ENCODE measurements at regions not wholly inside any gene's neighbourhood (a gene's known extent, or its start where the extent isn't known, plus 50 kb on each side); places are given as distances from the start of the nearest gene placed in this dataset.

DNA sequence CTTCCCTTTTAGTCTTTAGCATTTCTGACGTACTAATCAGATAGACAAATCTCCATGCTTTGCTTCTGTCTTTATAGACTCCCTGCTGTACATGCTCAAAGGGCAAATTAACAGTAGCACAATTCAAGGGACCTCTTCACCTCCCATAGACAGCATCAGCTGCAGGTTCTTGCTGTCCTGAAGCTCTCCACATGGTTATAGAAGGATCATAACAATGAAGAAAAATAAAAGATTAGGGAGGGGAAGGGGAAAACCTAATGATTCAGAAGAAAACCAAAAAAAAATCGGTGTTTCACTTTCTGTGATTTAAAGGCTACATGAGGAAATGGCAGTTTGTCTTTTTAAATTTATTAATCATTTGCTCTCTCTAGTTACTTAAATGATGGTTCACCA is 155.5 kb downstream of the PTCSC3 start:
- no peaks in the 10 kb centered on the region for H3K27me3 ChIP-seq (ENCODE audit: insufficient read depth, low read length, poor library complexity, severe bottlenecking)
- H3K9me3 ChIP-seq (ENCODE audit: insufficient read depth, low read depth, low read length) = no peaks in the 10 kb centered on the region
- no peak overlapping the region for H2AFZ ChIP-seq (ENCODE audit: low read length)
- no peaks in the 10 kb centered on the region for H3K4me1 ChIP-seq (ENCODE audit: insufficient read depth, low read length, poor library complexity, severe bottlenecking)
- no peaks in the 10 kb centered on the region for H3K79me2 ChIP-seq (ENCODE audit: insufficient read depth, low read length)
- H3K4me2 ChIP-seq (ENCODE audit: low read depth, low read length, poor library complexity, severe bottlenecking) = no peak overlapping the region
- H4K20me1 ChIP-seq (ENCODE audit: insufficient read depth, low read length, poor library complexity, severe bottlenecking) = no peaks in the 10 kb centered on the region
- no peaks in the 10 kb centered on the region for H3F3A ChIP-seq (ENCODE audit: low read depth)
- TF ChIP-seq, protein P1, sequence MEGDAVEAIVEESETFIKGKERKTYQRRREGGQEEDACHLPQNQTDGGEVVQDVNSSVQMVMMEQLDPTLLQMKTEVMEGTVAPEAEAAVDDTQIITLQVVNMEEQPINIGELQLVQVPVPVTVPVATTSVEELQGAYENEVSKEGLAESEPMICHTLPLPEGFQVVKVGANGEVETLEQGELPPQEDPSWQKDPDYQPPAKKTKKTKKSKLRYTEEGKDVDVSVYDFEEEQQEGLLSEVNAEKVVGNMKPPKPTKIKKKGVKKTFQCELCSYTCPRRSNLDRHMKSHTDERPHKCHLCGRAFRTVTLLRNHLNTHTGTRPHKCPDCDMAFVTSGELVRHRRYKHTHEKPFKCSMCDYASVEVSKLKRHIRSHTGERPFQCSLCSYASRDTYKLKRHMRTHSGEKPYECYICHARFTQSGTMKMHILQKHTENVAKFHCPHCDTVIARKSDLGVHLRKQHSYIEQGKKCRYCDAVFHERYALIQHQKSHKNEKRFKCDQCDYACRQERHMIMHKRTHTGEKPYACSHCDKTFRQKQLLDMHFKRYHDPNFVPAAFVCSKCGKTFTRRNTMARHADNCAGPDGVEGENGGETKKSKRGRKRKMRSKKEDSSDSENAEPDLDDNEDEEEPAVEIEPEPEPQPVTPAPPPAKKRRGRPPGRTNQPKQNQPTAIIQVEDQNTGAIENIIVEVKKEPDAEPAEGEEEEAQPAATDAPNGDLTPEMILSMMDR (conservative IDR thresholded peaks at IDR 0.05; ENCODE audit: low read length) = no peak
- TF ChIP-seq EZH2phosphoT487 (IDR thresholded peaks at IDR 0.05; ENCODE audit: borderline replicate concordance) = no peak
- H3K9me2 ChIP-seq (replicated peaks; ENCODE audit: low read depth, low read length) = no peaks in the 10 kb centered on the region
- no peaks in the 10 kb centered on the region for H3K36me3 ChIP-seq (ENCODE audit: insufficient read depth, low read length)
- H3K9ac ChIP-seq (ENCODE audit: low read depth, low read length, poor library complexity, severe bottlenecking) = no peak overlapping the region
- no peak overlapping the region for H3K4me3 ChIP-seq (ENCODE audit: low read length, poor library complexity, severe bottlenecking)

DNA sequence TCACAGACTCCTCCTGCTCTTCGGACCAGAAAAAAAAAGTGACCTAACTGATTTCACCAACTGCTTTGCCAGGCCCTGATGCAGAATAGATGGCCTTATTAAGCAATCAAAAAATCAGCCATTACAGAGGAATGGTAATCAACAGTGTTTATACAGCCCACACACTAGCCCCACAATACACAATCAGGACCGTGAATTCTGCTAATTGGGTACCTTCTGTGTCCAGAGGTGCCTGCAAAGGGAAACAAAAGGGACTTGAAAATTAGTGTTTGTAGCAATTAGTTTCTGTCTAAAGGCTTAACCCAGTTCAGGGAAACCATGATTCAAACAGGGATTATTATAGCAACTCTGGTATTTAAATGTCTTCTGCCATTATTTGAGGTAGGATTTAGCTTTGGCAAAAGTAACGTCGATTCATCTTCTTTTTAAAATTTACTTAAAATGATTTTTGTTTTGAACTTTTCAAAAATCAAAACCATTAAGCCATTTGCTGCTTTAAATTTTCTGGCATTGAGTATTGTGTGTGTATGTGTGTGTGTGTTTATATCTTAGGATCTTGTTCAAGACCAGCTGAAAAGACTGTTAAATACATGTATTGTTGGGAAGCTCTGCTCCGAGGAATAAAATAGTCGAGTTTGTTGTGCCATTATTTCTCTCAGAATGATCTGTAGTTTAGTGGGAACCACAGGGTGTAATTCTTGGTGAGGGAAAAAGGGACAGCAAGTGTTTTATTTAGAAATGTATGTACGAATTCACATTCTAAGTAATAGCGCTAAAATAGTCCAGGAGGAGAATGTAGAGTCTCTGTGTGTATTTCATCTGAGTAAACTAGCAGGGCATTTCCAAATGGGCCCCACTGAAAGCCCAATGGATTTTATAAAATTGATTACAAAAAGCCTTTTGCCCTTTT is 156.1 kb downstream of the PTCSC3 start:
- Histone ChIP-seq H3F3A (ENCODE audit: low read depth) (no peaks in the 10 kb centered on the region), H3K9ac (ENCODE audit: low read depth, low read length, poor library complexity, severe bottlenecking) (no peak overlapping the region), H4K20me1 (ENCODE audit: insufficient read depth, low read length, poor library complexity, severe bottlenecking) (no peaks in the 10 kb centered on the region), H3K4me3 (ENCODE audit: low read length, poor library complexity, severe bottlenecking) (no peak overlapping the region), H3K27me3 (ENCODE audit: insufficient read depth, low read length, poor library complexity, severe bottlenecking) (no peaks in the 10 kb centered on the region), H3K79me2 (ENCODE audit: insufficient read depth, low read length) (no peaks in the 10 kb centered on the region), H3K36me3 (ENCODE audit: insufficient read depth, low read length) (no peaks in the 10 kb centered on the region), H3K4me2 (ENCODE audit: low read depth, low read length, poor library complexity, severe bottlenecking) (no peak overlapping the region), H3K9me2 (replicated peaks; ENCODE audit: low read depth, low read length) (no peaks in the 10 kb centered on the region), H3K4me1 (ENCODE audit: insufficient read depth, low read length, poor library complexity, severe bottlenecking) (no peaks in the 10 kb centered on the region), H3K9me3 (ENCODE audit: insufficient read depth, low read depth, low read length) (no peaks in the 10 kb centered on the region), H2AFZ (ENCODE audit: low read length) (no peak overlapping the region)
- TF ChIP-seq, protein P1 (conservative IDR thresholded peaks at IDR 0.05; ENCODE audit: low read length) = no peak
- TF ChIP-seq EZH2phosphoT487 (IDR thresholded peaks at IDR 0.05; ENCODE audit: borderline replicate concordance) = no peak

DNA sequence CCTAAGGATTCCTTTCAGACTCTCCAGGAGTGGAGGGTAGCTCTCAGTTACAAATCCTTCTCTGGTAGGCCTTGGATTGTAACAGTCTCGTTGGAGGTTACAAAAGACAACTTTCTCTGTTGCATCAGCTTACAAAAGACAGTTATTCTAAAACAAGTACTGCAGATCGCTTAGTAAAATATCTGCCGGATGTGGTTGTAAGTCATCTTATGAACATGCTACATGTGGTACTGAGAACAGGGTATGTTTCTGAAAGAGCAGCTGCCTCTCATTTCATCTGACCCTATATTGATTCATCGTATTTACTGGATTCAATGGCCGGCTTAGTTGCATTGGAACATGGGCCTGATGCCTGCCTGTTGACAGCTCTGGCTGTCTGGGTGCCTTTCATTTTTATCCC is 157.4 kb downstream of the PTCSC3 start:
- Histone ChIP-seq H3K79me2 (ENCODE audit: insufficient read depth, low read length) (no peaks in the 10 kb centered on the region), H3K4me1 (ENCODE audit: insufficient read depth, low read length, poor library complexity, severe bottlenecking) (no peaks in the 10 kb centered on the region), H3K9ac (ENCODE audit: low read depth, low read length, poor library complexity, severe bottlenecking) (no peak overlapping the region), H3K27me3 (ENCODE audit: insufficient read depth, low read length, poor library complexity, severe bottlenecking) (no peaks in the 10 kb centered on the region), H3K4me2 (ENCODE audit: low read depth, low read length, poor library complexity, severe bottlenecking) (no peak overlapping the region), H2AFZ (ENCODE audit: low read length) (no peak overlapping the region), H4K20me1 (ENCODE audit: insufficient read depth, low read length, poor library complexity, severe bottlenecking) (no peaks in the 10 kb centered on the region), H3K36me3 (ENCODE audit: insufficient read depth, low read length) (no peaks in the 10 kb centered on the region), H3K9me2 (replicated peaks; ENCODE audit: low read depth, low read length) (no peaks in the 10 kb centered on the region), H3F3A (ENCODE audit: low read depth) (no peaks in the 10 kb centered on the region), H3K9me3 (ENCODE audit: insufficient read depth, low read depth, low read length) (no peaks in the 10 kb centered on the region), H3K4me3 (ENCODE audit: low read length, poor library complexity, severe bottlenecking) (no peak overlapping the region)
- TF ChIP-seq, protein P1 (conservative IDR thresholded peaks at IDR 0.05; ENCODE audit: low read length) = no peak
- TF ChIP-seq EZH2phosphoT487 (IDR thresholded peaks at IDR 0.05; ENCODE audit: borderline replicate concordance) = no peak

All from Loucy (cell line).